ENCODE measurements at regions not wholly inside any gene's neighbourhood (a gene's known extent, or its start where the extent isn't known, plus 50 kb on each side); places are given as distances from the start of the nearest gene placed in this dataset.

DNA sequence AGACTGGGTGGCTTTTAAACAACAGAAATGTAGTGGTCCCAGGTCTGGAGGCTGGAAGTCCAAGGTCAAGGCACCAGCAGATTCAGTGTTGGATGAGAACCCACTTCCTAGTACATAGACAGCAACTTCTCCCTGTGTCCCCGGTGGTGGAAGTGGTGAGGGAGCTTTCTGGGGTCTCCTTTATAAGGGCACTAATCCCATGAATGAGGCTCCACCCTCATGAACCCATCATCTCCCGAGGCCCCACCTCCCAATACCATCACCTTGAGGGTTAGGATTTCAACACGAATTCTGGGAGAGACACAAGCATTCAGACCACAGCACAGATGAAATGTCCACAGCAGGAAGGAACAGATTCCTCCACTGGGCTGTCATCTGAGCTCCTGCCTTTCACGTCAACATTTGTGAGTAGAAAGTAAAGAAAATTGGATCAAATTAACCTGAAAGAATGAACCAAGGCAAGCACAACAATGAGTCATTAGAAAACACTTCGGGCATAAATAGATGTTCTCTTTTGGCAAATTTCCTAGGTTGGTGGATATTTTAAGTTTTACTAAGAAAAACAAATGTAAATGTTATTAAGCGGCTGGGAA is 130.7 kb downstream of the RNASET2 start:
- Histone ChIP-seq H3K4me1 (ENCODE audit: insufficient read depth) (no peaks in the 10 kb centered on the region), H3K36me3 (no peaks in the 10 kb centered on the region), H3K27me3 (no peaks in the 10 kb centered on the region), H3K4me3 (no peak overlapping the region), H3K27ac (no peak overlapping the region), H3K9me3 (no peaks in the 10 kb centered on the region)
- 31 to 42% (median 34%) methylated on average over 6 of the region's 6 CpGs for WGBS, 3 donors
- intact Hi-C loops (cut with DNase I) = no loop called here
- TF ChIP-seq EP300 (IDR thresholded peaks at IDR 0.05) = no peak
- TF ChIP-seq, protein P1, sequence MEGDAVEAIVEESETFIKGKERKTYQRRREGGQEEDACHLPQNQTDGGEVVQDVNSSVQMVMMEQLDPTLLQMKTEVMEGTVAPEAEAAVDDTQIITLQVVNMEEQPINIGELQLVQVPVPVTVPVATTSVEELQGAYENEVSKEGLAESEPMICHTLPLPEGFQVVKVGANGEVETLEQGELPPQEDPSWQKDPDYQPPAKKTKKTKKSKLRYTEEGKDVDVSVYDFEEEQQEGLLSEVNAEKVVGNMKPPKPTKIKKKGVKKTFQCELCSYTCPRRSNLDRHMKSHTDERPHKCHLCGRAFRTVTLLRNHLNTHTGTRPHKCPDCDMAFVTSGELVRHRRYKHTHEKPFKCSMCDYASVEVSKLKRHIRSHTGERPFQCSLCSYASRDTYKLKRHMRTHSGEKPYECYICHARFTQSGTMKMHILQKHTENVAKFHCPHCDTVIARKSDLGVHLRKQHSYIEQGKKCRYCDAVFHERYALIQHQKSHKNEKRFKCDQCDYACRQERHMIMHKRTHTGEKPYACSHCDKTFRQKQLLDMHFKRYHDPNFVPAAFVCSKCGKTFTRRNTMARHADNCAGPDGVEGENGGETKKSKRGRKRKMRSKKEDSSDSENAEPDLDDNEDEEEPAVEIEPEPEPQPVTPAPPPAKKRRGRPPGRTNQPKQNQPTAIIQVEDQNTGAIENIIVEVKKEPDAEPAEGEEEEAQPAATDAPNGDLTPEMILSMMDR (IDR thresholded peaks at IDR 0.05) = no peak
- TF ChIP-seq POLR2A (IDR thresholded peaks at IDR 0.05) = no peak
- DNase-seq = no peak

DNA sequence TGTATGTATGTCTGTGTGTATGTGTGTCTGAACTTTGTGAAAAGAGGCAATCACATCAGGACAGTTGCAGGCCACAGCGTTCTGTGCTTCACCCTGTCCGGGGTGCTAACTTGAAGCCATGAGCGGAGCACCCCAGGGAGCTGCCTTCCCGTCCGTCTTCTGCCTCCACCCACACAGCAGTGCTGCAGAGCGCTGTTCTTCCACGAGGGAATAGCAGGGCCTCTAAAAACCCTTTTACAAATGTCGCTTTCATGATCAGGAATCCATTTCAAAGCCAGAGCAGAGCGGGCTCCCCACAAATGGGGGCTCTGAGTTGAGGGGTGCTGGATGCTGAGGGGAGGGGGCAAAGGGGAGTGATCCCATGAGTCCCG is 131.5 kb downstream of the RNASET2 start:
- 75 to 80% (median 79%) methylated on average over 10 of the region's 10 CpGs for WGBS, 3 donors
- Histone ChIP-seq H3K27ac (no peak overlapping the region), H3K4me3 (no peak overlapping the region), H3K36me3 (no peaks in the 10 kb centered on the region), H3K4me1 (ENCODE audit: insufficient read depth) (no peaks in the 10 kb centered on the region), H3K9me3 (no peaks in the 10 kb centered on the region), H3K27me3 (no peaks in the 10 kb centered on the region)
- no peak for DNase-seq
- TF ChIP-seq EP300 (IDR thresholded peaks at IDR 0.05) = no peak
- TF ChIP-seq, protein P1 (IDR thresholded peaks at IDR 0.05) = no peak
- TF ChIP-seq POLR2A (IDR thresholded peaks at IDR 0.05) = no peak
- intact Hi-C loops (cut with DNase I) = no loop called here

DNA sequence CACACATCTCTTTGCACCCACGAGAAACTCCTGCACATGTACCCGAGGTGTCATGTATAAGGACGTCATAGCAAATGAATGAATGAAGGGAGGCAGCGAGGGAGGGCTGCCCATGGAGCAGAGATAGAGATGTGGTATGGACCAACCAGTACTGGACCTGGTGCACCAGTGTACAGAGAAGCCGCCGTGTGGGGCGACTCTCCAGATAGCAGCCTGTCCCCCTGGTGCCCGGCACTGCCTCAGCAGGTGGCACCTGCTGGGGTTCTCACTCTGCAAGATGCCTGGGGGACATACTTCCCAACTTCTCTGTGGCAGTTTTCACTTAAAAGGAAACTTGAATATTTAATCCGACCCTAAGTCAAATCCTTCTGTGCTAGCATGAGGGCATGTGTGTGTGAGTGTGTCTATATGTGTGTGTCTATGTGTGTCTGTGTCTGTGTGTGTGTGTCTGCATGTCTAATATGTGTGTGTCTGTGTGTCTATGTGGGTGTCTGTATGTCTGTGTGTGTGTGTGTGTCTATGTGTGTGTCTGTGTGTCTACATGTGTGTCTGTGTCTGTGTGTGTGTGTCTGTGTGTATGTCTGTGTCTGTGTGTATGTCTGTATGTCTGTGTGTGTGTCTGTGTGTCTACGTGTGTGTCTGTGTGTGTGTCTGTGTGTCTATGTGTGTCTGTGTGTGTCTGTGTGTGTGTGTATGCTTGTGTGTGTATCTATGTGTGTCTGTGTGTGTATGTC is 132.0 kb downstream of the RNASET2 start:
- H3K27ac ChIP-seq = no peak overlapping the region
- no peak overlapping the region for H3K4me3 ChIP-seq
- H3K36me3 ChIP-seq = no peaks in the 10 kb centered on the region
- H3K27me3 ChIP-seq = no peaks in the 10 kb centered on the region
- intact Hi-C loops (cut with DNase I) = no loop called here
- H3K9me3 ChIP-seq = no peaks in the 10 kb centered on the region
- no peak for DNase-seq
- H3K4me1 ChIP-seq (ENCODE audit: insufficient read depth) = no peaks in the 10 kb centered on the region
- TF ChIP-seq, protein P1 (IDR thresholded peaks at IDR 0.05) = no peak
- TF ChIP-seq POLR2A (IDR thresholded peaks at IDR 0.05) (no peak), EP300 (IDR thresholded peaks at IDR 0.05) (no peak)
- 87 to 89% (median 88%) methylated on average over 10 of the region's 10 CpGs for WGBS, 3 donors

DNA sequence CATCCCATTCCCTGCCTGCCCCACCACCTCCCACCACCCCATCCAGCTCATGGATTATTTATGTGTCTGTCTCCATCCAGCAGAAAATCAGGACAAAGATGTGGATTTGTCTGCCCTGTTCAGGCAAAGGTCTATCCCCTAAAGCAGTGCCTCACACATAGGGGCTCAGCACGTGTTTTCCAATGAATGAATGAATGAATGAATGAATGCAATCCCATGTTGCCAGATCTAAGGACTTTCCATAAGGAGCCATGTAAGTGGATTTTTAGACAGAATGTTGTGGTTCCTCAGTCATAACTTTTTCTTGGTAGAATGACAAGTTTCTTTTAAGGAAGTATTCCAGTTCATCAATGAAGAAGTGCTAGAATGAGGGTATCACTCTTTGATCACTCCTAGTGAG is 133.7 kb downstream of the RNASET2 start:
- no peak for TF ChIP-seq EP300 (IDR thresholded peaks at IDR 0.05)
- no peak for TF ChIP-seq POLR2A (IDR thresholded peaks at IDR 0.05)
- TF ChIP-seq, protein P1 (IDR thresholded peaks at IDR 0.05) = no peak
- WGBS, 3 donors = 81 to 83% (median 81%) methylated on average over 1 of the region's 1 CpG
- no peak for DNase-seq
- H3K4me3 ChIP-seq = no peak overlapping the region
- intact Hi-C loops (cut with DNase I) = no loop called here
- no peak overlapping the region for H3K27ac ChIP-seq
- no peaks in the 10 kb centered on the region for H3K36me3 ChIP-seq
- no peaks in the 10 kb centered on the region for H3K9me3 ChIP-seq
- H3K27me3 ChIP-seq = no peaks in the 10 kb centered on the region
- no peaks in the 10 kb centered on the region for H3K4me1 ChIP-seq (ENCODE audit: insufficient read depth)
